ENCODE measurements at regions not wholly inside any gene's neighbourhood (a gene's known extent, or its start where the extent isn't known, plus 50 kb on each side); places are given as distances from the start of the nearest gene placed in this dataset.
A peak's percentile ranks its signal among the peaks of the same experiment; 100 is the strongest.

DNA sequence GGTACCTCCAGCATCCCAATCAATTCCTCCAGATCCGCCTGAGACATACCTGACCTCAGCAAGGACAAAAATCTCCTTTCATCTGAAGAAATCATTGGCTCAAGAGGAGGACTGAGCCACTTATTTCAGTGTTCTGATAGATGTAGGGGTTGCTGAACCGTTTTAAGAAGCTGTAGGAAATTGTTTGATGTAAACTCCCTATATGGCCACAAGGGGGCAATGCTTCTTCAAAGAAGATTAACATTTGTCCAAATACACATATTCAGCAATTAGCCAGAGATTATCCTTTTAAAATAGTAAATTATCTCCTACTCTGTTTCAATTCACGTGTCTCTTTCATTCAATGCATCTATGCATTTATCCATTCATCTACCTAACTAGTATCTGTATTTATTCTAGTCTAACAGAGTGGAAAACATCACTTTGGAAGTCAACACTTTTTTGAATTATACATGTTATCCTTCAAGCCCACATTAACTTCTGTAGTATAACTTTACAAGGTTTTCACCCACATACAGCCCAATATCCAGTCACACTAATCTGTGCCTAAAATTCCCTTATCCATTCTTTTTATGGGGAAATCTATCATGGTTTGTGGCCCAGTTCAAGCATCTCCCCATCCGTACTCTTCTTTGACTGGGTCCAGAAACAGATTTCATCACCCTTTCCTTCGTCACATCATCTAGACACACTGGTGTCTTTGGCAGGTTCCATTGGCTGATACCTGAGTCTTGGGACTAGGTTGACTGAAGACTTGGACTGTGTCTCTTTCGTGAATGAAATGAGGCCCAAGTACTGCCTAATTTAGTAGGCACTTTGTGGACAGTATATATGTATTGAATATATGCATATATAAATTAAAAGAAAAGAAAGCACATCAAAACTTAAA lies 411.0 kb upstream of the OR4E1 start:
- TF ChIP-seq TAF1 (IDR thresholded peaks at IDR 0.05; ENCODE audit: low read depth, low read length) (no peak), POLR2A (IDR thresholded peaks at IDR 0.05; ENCODE audit: low read depth, low read length) (no peak), POLR2AphosphoS5 (IDR thresholded peaks at IDR 0.05; ENCODE audit: low read depth, low read length) (no peak), PAX5 (IDR thresholded peaks at IDR 0.05; ENCODE audit: insufficient read depth, low read length, severe bottlenecking) (no peak), SPI1 (IDR thresholded peaks at IDR 0.05; ENCODE audit: low read depth, low read length) (no peak), POU2F2 (IDR thresholded peaks at IDR 0.05; ENCODE audit: low read depth, low read length) (no peak)
- DNase-seq (ENCODE audit: insufficient read length, low spot score): no peak
- FAIRE-seq: peak; percentile 13

DNA sequence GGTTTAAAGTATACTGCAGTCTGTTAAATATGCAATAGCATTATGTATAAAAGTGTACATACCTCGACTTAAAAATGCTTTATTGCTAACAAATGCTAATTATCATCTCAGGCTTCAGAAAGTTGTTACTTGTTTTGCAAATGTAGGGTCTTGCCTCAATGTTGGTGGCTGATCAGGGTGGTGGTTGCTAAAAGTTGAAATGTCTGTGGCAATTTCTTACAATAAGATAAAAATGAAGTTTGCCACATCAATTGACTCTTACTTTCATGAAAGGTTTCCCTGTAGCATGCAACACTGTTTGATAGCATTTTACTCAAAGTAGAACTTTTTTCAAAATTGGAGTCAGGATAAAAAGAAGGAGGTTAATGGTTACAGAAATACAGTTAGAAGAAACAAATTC lies 407.7 kb upstream of the OR4E1 start:
- FAIRE-seq: no peak
- TF ChIP-seq POLR2A (IDR thresholded peaks at IDR 0.05; ENCODE audit: low read depth, low read length) (no peak), POU2F2 (IDR thresholded peaks at IDR 0.05; ENCODE audit: low read depth, low read length) (no peak), PAX5 (IDR thresholded peaks at IDR 0.05; ENCODE audit: insufficient read depth, low read length, severe bottlenecking) (no peak), POLR2AphosphoS5 (IDR thresholded peaks at IDR 0.05; ENCODE audit: low read depth, low read length) (no peak), TAF1 (IDR thresholded peaks at IDR 0.05; ENCODE audit: low read depth, low read length) (no peak), SPI1 (IDR thresholded peaks at IDR 0.05; ENCODE audit: low read depth, low read length) (no peak)
- DNase-seq (ENCODE audit: insufficient read length, low spot score): no peak

DNA sequence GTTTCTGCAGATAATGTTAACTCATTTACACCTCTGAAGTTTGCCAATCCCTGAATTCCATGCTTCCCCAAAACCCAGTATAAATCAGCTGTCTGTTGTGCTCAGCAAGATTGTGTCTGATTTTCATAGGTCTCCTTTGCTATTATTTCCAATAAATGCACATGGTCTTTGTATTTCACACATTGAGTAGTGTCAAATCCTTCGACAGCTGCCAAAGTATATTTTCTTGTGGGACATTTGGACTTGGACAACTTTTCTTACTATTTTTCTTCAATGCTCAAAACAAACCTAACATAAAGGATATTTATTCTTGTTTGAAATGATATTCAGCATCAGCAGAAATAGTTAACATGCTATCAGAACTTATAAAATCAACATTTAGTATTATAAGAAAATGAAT lies 406.1 kb upstream of the OR4E1 start:
- TF ChIP-seq PAX5 (IDR thresholded peaks at IDR 0.05; ENCODE audit: insufficient read depth, low read length, severe bottlenecking) (no peak), POLR2AphosphoS5 (IDR thresholded peaks at IDR 0.05; ENCODE audit: low read depth, low read length) (no peak), POU2F2 (IDR thresholded peaks at IDR 0.05; ENCODE audit: low read depth, low read length) (no peak), TAF1 (IDR thresholded peaks at IDR 0.05; ENCODE audit: low read depth, low read length) (no peak), SPI1 (IDR thresholded peaks at IDR 0.05; ENCODE audit: low read depth, low read length) (no peak), POLR2A (IDR thresholded peaks at IDR 0.05; ENCODE audit: low read depth, low read length) (no peak)
- DNase-seq (ENCODE audit: insufficient read length, low spot score) (no peak), FAIRE-seq (no peak)

DNA sequence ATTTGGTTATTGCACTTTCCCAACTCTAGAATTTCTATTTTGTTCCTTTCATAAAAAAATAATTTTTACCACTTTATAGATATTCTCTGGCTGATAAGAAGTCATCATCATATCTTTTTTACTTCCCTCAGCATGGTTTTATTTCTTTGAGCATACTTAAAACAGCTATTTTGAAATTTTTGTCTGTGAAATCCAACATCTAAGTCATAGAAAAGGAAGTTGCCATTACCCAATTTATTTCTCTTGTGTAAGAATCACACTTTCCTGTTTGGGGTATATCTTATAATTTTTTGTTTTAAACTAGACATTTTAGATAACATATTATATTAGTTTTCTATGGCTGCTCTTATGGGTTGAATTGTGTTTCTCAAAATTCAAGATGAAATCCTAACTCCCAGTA lies 400.2 kb upstream of the OR4E1 start:
- TF ChIP-seq PAX5 (IDR thresholded peaks at IDR 0.05; ENCODE audit: insufficient read depth, low read length, severe bottlenecking) (no peak), TAF1 (IDR thresholded peaks at IDR 0.05; ENCODE audit: low read depth, low read length) (no peak), POLR2AphosphoS5 (IDR thresholded peaks at IDR 0.05; ENCODE audit: low read depth, low read length) (no peak), POLR2A (IDR thresholded peaks at IDR 0.05; ENCODE audit: low read depth, low read length) (no peak), POU2F2 (IDR thresholded peaks at IDR 0.05; ENCODE audit: low read depth, low read length) (no peak), SPI1 (IDR thresholded peaks at IDR 0.05; ENCODE audit: low read depth, low read length) (no peak)
- DNase-seq (ENCODE audit: insufficient read length, low spot score): no peak
- FAIRE-seq: no peak

DNA sequence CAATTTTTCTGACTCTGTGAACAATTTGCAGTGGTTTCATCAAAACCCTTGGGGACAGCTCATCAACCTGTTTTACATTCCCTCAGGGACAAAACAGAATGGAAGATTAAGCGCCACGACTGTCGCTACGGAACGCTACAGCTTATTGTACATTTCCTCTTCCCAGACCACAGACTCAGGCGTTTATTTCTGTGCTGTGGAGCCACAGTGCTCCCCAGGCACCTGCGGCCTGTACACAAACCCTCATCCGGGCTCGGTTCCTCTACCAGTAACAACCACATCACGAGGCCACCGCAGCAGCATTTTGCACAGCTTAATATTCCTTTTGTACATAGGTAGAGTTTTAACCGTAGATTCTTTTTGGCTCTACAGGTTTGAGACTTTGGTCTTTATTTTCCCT lies 397.4 kb upstream of the OR4E1 start:
- FAIRE-seq: peak; percentile 91
- TF ChIP-seq POLR2AphosphoS5 (IDR thresholded peaks at IDR 0.05; ENCODE audit: low read depth, low read length) (no peak), SPI1 (IDR thresholded peaks at IDR 0.05; ENCODE audit: low read depth, low read length) (peak; percentile 75)
- DNase-seq (ENCODE audit: insufficient read length, low spot score): no peak

DNA sequence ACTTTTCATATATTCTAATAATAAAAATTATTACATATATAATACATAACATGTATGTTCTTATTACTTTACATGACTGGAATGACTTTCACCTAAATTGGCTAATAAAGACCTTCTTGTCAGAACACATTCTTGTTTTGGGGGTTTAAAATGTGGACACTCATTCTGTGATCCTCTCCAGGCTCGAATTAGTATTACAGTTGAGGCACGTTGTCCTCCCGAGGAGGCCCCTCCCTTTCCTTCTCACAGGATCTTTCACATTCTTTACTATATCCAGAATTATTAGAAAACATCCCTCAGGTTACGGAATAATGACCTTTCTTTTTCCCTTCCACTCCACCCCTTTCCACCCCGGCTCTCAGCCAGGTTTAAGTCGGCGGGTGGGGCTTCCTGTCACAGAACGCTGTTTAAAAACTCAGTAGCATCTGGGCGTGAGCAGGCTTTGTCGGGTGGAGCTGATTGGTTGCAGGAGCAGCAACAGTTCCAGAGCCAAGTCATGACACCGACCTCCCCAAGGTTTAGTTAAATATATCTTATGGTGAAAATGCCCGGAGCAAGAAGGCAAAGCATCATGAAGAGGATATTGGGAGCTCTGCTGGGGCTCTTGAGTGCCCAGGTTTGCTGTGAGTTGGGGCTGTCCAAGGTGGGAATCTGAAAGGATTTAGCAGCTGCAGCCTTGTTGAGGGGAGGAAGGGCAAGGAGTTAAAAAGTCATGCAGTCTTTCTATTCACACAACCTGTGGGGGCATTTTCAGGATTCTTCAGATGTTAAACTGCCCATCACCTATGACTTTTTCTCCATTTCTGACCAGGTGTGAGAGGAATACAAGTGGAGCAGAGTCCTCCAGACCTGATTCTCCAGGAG lies 396.7 kb upstream of the OR4E1 start:
- DNase-seq (ENCODE audit: insufficient read length, low spot score) (no peak), FAIRE-seq (peak; percentile 67)
- no peak for TF ChIP-seq POLR2A (IDR thresholded peaks at IDR 0.05; ENCODE audit: low read depth, low read length)
- no peak for TF ChIP-seq TAF1 (IDR thresholded peaks at IDR 0.05; ENCODE audit: low read depth, low read length)
- no peak for TF ChIP-seq SPI1 (IDR thresholded peaks at IDR 0.05; ENCODE audit: low read depth, low read length)

DNA sequence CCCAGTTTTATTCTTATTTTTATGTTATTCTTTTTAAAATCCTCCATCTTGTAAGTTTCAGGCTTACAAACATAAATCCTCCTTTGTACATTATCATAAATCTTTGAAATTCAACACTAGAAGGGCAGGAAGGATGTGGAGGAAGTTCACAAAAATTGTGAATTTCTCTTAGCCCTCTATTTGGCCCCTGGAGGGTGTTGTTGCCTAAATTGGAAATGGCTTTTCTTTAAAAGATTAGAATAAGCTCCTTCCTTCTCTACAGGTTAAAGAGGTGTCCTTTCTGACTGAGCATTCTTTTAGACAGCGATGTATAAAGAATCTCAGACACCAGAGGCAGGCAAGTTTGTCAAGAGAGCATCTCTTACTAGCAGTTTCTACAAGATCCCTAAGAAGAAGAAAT lies 391.7 kb upstream of the OR4E1 start:
- no peak for FAIRE-seq
- no peak for TF ChIP-seq PAX5 (IDR thresholded peaks at IDR 0.05; ENCODE audit: insufficient read depth, low read length, severe bottlenecking)
- no peak for TF ChIP-seq POLR2A (IDR thresholded peaks at IDR 0.05; ENCODE audit: low read depth, low read length)
- TF ChIP-seq SPI1 (IDR thresholded peaks at IDR 0.05; ENCODE audit: low read depth, low read length): no peak
- TF ChIP-seq TAF1 (IDR thresholded peaks at IDR 0.05; ENCODE audit: low read depth, low read length): no peak
- no peak for TF ChIP-seq POU2F2 (IDR thresholded peaks at IDR 0.05; ENCODE audit: low read depth, low read length)

DNA sequence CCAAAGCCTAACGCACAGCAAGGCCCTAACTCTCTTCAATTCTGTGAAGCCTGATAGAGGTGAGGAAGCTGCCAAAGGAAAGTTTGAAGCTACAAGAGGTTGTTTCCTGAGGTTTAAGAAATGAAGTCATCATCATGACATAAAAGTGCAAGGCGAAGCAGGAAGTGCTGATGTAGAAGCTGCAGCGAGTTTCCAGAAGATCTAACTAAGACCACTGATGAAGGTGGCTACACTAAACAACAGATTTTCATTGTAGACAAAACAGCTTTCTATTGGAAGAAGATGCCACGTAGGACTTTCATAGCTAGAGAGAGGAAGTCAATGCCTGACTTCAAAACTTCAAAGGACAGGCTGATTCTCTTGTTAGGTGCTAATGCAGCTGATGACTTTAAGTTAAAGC lies 385.6 kb upstream of the OR4E1 start:
- FAIRE-seq: no peak
- TF ChIP-seq PAX5 (IDR thresholded peaks at IDR 0.05; ENCODE audit: insufficient read depth, low read length, severe bottlenecking): no peak
- no peak for TF ChIP-seq TAF1 (IDR thresholded peaks at IDR 0.05; ENCODE audit: low read depth, low read length)
- TF ChIP-seq POLR2A (IDR thresholded peaks at IDR 0.05; ENCODE audit: low read depth, low read length): no peak
- no peak for TF ChIP-seq POLR2AphosphoS5 (IDR thresholded peaks at IDR 0.05; ENCODE audit: low read depth, low read length)
- no peak for TF ChIP-seq SPI1 (IDR thresholded peaks at IDR 0.05; ENCODE audit: low read depth, low read length)
- no peak for TF ChIP-seq POU2F2 (IDR thresholded peaks at IDR 0.05; ENCODE audit: low read depth, low read length)
- DNase-seq (ENCODE audit: insufficient read length, low spot score): no peak

More for the DNA sequence above, 391.7 kb upstream of the OR4E1 start:
- DNase-seq (ENCODE audit: insufficient read length, low spot score): no peak

DNA sequence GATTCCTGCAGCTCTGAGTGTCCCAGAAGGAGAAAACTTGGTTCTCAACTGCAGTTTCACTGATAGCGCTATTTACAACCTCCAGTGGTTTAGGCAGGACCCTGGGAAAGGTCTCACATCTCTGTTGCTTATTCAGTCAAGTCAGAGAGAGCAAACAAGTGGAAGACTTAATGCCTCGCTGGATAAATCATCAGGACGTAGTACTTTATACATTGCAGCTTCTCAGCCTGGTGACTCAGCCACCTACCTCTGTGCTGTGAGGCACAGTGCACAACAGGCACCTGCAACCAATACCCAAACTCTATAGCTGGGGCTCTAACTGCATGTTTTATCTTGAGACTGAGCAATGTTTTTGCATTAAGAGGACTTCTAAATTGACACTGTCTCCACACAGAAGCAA lies 379.2 kb upstream of the OR4E1 start:
- DNase-seq (ENCODE audit: insufficient read length, low spot score) (no peak), FAIRE-seq (no peak)
- TF ChIP-seq POLR2A (IDR thresholded peaks at IDR 0.05; ENCODE audit: low read depth, low read length) (no peak), POU2F2 (IDR thresholded peaks at IDR 0.05; ENCODE audit: low read depth, low read length) (no peak), SPI1 (IDR thresholded peaks at IDR 0.05; ENCODE audit: low read depth, low read length) (no peak), PAX5 (IDR thresholded peaks at IDR 0.05; ENCODE audit: insufficient read depth, low read length, severe bottlenecking) (no peak), TAF1 (IDR thresholded peaks at IDR 0.05; ENCODE audit: low read depth, low read length) (no peak), POLR2AphosphoS5 (IDR thresholded peaks at IDR 0.05; ENCODE audit: low read depth, low read length) (no peak)
